Mucosa of stomach (tissue), 1 donor: ENCODE measurements at regions not wholly inside any gene's neighbourhood (a gene's known extent, or its start where the extent isn't known, plus 50 kb on each side); places are given as distances from the start of the nearest gene placed in this dataset.

Source experiments
- H3K27me3 ChIP-seq: one replicate; pipeline ENCODE4 v1.7.0; 2013; ENCODE audit warnings: mild to moderate bottlenecking, low read length; ENCODE audit not compliant: control insufficient read depth, insufficient read depth
- H3K36me3 ChIP-seq: one replicate; pipeline ENCODE4 v1.7.0; 2013; ENCODE audit warnings: low read length; ENCODE audit not compliant: control insufficient read depth, insufficient read depth
- H3K4me1 ChIP-seq: one replicate; pipeline ENCODE4 v1.7.0; 2013; ENCODE audit warnings: mild to moderate bottlenecking, low read length; ENCODE audit not compliant: control insufficient read depth, insufficient read depth
- H3K4me3 ChIP-seq: one replicate; pipeline ENCODE4 v1.7.0; 2013; ENCODE audit warnings: low read length
- H3K9ac ChIP-seq: one replicate; pipeline ENCODE4 v1.7.0; 2013; ENCODE audit warnings: mild to moderate bottlenecking, low read length, moderate library complexity
- H3K9me3 ChIP-seq: one replicate; pipeline ENCODE4 v1.7.0; 2013; ENCODE audit warnings: mild to moderate bottlenecking, low read length, moderate library complexity; ENCODE audit not compliant: control insufficient read depth
- donor health status: Pancreatic carcinoma.

- H3K9ac ChIP-seq, result no peak overlapping the region
- no peak overlapping the region for H3K4me3 ChIP-seq
- H3K9me3 ChIP-seq, result no peaks in the 10 kb centered on the region
- H3K27me3 ChIP-seq, result no peaks in the 10 kb centered on the region
- H3K36me3 ChIP-seq, result no peaks in the 10 kb centered on the region
- H3K4me1 ChIP-seq, result peaks cover 15% of the 10 kb centered on the region
Measured at GRCh38 chr1:82162486-82163420, 362.0 kb downstream of the ADGRL2 start.

GRCh38 chr1:82161700-82162141, 361.0 kb downstream of the ADGRL2 start:
- no peaks in the 10 kb centered on the region for H3K9me3 ChIP-seq
- H3K9ac ChIP-seq, result no peak overlapping the region
- H3K36me3 ChIP-seq, result no peaks in the 10 kb centered on the region
- H3K4me3 ChIP-seq, result no peak overlapping the region
- peaks cover 15% of the 10 kb centered on the region for H3K4me1 ChIP-seq
- no peaks in the 10 kb centered on the region for H3K27me3 ChIP-seq

- Histone ChIP-seq H3K9ac (no peak overlapping the region), H3K4me1 (peaks cover 15% of the 10 kb centered on the region), H3K36me3 (no peaks in the 10 kb centered on the region), H3K4me3 (no peak overlapping the region), H3K9me3 (no peaks in the 10 kb centered on the region), H3K27me3 (no peaks in the 10 kb centered on the region)
Measured at GRCh38 chr1:82160903-82161302, 360.2 kb downstream of the ADGRL2 start.

GRCh38 chr1:82160036-82160435, 359.3 kb downstream of the ADGRL2 start:
- Histone ChIP-seq H3K4me1 (peaks cover 15% of the 10 kb centered on the region), H3K9me3 (no peaks in the 10 kb centered on the region), H3K4me3 (no peak overlapping the region), H3K27me3 (no peaks in the 10 kb centered on the region), H3K9ac (no peak overlapping the region), H3K36me3 (no peaks in the 10 kb centered on the region)

- H3K36me3 ChIP-seq, result no peaks in the 10 kb centered on the region
- no peaks in the 10 kb centered on the region for H3K9me3 ChIP-seq
- no peak overlapping the region for H3K9ac ChIP-seq
- no peaks in the 10 kb centered on the region for H3K27me3 ChIP-seq
- peaks cover 15% of the 10 kb centered on the region for H3K4me1 ChIP-seq
- H3K4me3 ChIP-seq, result no peak overlapping the region
Measured at GRCh38 chr1:82158981-82159380, 358.2 kb downstream of the ADGRL2 start.

GRCh38 chr1:82154219-82154970, 353.7 kb downstream of the ADGRL2 start:
- Histone ChIP-seq H3K9me3 (no peaks in the 10 kb centered on the region), H3K9ac (no peak overlapping the region), H3K27me3 (no peaks in the 10 kb centered on the region), H3K4me1 (no peaks in the 10 kb centered on the region), H3K4me3 (no peak overlapping the region), H3K36me3 (no peaks in the 10 kb centered on the region)

- no peak overlapping the region for H3K4me3 ChIP-seq
- H3K27me3 ChIP-seq, result no peaks in the 10 kb centered on the region
- no peaks in the 10 kb centered on the region for H3K36me3 ChIP-seq
- H3K4me1 ChIP-seq, result no peaks in the 10 kb centered on the region
- no peaks in the 10 kb centered on the region for H3K9me3 ChIP-seq
- no peak overlapping the region for H3K9ac ChIP-seq
Measured at GRCh38 chr1:82153752-82154151, 353.0 kb downstream of the ADGRL2 start.

GRCh38 chr1:82153272-82153629, 352.5 kb downstream of the ADGRL2 start:
- no peak overlapping the region for H3K4me3 ChIP-seq
- no peak overlapping the region for H3K9ac ChIP-seq
- no peaks in the 10 kb centered on the region for H3K27me3 ChIP-seq
- no peaks in the 10 kb centered on the region for H3K9me3 ChIP-seq
- H3K4me1 ChIP-seq, result no peaks in the 10 kb centered on the region
- no peaks in the 10 kb centered on the region for H3K36me3 ChIP-seq

- Histone ChIP-seq H3K27me3 (no peaks in the 10 kb centered on the region), H3K9me3 (no peaks in the 10 kb centered on the region), H3K4me1 (no peaks in the 10 kb centered on the region), H3K9ac (no peak overlapping the region), H3K4me3 (no peak overlapping the region), H3K36me3 (no peaks in the 10 kb centered on the region)
Measured at GRCh38 chr1:82152356-82153271, 351.9 kb downstream of the ADGRL2 start.

- Histone ChIP-seq H3K36me3 (no peaks in the 10 kb centered on the region), H3K4me1 (no peaks in the 10 kb centered on the region), H3K9ac (no peak overlapping the region), H3K4me3 (no peak overlapping the region), H3K9me3 (no peaks in the 10 kb centered on the region), H3K27me3 (no peaks in the 10 kb centered on the region)
Measured at GRCh38 chr1:82145656-82146055, 344.9 kb downstream of the ADGRL2 start.

GRCh38 chr1:82143108-82143833, 342.5 kb downstream of the ADGRL2 start:
- Histone ChIP-seq H3K9me3 (no peaks in the 10 kb centered on the region), H3K4me1 (no peaks in the 10 kb centered on the region), H3K4me3 (no peak overlapping the region), H3K9ac (no peak overlapping the region), H3K27me3 (no peaks in the 10 kb centered on the region), H3K36me3 (no peaks in the 10 kb centered on the region)
